ENCODE measurements at regions not wholly inside any gene's neighbourhood (a gene's known extent, or its start where the extent isn't known, plus 50 kb on each side); places are given as distances from the start of the nearest gene placed in this dataset.

DNA sequence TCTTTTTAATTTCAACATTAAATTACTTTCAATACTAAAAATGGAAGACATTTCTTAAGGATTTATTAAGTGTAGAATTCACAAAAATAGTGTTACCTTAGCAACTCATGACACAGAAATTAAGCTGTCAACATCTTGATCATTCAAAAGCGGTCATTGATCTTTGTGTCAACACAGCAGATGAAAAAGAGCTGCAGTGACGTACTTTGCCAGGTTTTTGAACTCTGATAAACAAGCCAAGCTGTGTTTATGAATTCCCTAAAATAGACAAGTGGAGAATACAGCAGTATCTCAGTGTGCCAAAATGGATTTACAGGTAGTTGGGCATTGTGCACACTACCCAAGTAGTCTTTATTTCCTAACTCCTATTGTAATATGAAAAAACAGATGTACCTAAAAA, 1141.8 kb upstream of the PCDH7 start:
- Histone ChIP-seq H2AFZ (no peak overlapping the region), H3K4me1 (ENCODE audit: insufficient read depth) (no peaks in the 10 kb centered on the region), H3K4me2 (no peak overlapping the region), H3K79me2 (replicated peaks; ENCODE audit: insufficient read depth) (no peaks in the 10 kb centered on the region), H3F3A (replicated peaks; ENCODE audit: low read depth) (no peaks in the 10 kb centered on the region), H3K27me3 (ENCODE audit: insufficient read depth) (no peaks in the 10 kb centered on the region), H3K4me3 (no peak overlapping the region), H4K20me1 (replicated peaks; ENCODE audit: insufficient read depth) (no peaks in the 10 kb centered on the region), H3K36me3 (ENCODE audit: insufficient read depth) (no peaks in the 10 kb centered on the region), H3K9me2 (ENCODE audit: insufficient read depth) (no peaks in the 10 kb centered on the region), H3K27ac (ENCODE audit: low read depth) (no peak overlapping the region)
- no peak overlapping the region for H3K27ac Mint-ChIP-seq
- no peak for TF ChIP-seq EZH2phosphoT487 (IDR thresholded peaks at IDR 0.05; ENCODE audit: unreplicated experiment)
- TF ChIP-seq ZNF462 (CRISPR knock-in tag; IDR thresholded peaks at IDR 0.05): no peak
- TF ChIP-seq POLR2AphosphoS5 (IDR thresholded peaks at IDR 0.05; ENCODE audit: low read depth): no peak
- no peak for TF ChIP-seq CTCF (conservative IDR thresholded peaks at IDR 0.05; ENCODE audit: low read depth in 2 of 2)
- no peak for TF ChIP-seq JUNB (IDR thresholded peaks at IDR 0.05; ENCODE audit: unreplicated experiment)
- TF ChIP-seq ZNF331 (CRISPR knock-in tag; IDR thresholded peaks at IDR 0.05; ENCODE audit: low read depth): no peak
- TF ChIP-seq, protein P1, sequence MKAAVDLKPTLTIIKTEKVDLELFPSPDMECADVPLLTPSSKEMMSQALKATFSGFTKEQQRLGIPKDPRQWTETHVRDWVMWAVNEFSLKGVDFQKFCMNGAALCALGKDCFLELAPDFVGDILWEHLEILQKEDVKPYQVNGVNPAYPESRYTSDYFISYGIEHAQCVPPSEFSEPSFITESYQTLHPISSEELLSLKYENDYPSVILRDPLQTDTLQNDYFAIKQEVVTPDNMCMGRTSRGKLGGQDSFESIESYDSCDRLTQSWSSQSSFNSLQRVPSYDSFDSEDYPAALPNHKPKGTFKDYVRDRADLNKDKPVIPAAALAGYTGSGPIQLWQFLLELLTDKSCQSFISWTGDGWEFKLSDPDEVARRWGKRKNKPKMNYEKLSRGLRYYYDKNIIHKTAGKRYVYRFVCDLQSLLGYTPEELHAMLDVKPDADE (IDR thresholded peaks at IDR 0.05): no peak
- no peak for TF ChIP-seq EZH2 (IDR thresholded peaks at IDR 0.05; ENCODE audit: low read depth, unreplicated experiment)
- TF ChIP-seq CREB1 (CRISPR knock-in tag; IDR thresholded peaks at IDR 0.05; ENCODE audit: low read depth): no peak
- TF ChIP-seq REST (IDR thresholded peaks at IDR 0.05; ENCODE audit: unreplicated experiment): no peak
- TF ChIP-seq STAT1 (IDR thresholded peaks at IDR 0.05; ENCODE audit: unreplicated experiment): no peak
- no peak for TF ChIP-seq ZNF114 (CRISPR knock-in tag; IDR thresholded peaks at IDR 0.05)
- TF ChIP-seq NANOG (IDR thresholded peaks at IDR 0.05; ENCODE audit: borderline replicate concordance): no peak
- H3K9me3 Mint-ChIP-seq: no peaks in the 10 kb centered on the region
- no peaks in the 10 kb centered on the region for H3K27me3 Mint-ChIP-seq (ENCODE audit: insufficient read depth, low read depth, poor library complexity)
- no peak for ATAC-seq
- H3K4me1 Mint-ChIP-seq: no peaks in the 10 kb centered on the region; the same call in 2 of the 3 replicates
- no peak overlapping the region for H3K4me3 Mint-ChIP-seq
- H3K36me3 Mint-ChIP-seq (ENCODE audit: low read depth): no peaks in the 10 kb centered on the region
- no peak for DNase-seq (ENCODE audit: low spot score)
